ENCODE measurements at regions not wholly inside any gene's neighbourhood (a gene's known extent, or its start where the extent isn't known, plus 50 kb on each side); places are given as distances from the start of the nearest gene placed in this dataset.

GRCh38 chr12:125296701-125297100, 231.5 kb downstream of the AACS start:
- no peak overlapping the region for H3K4me3 ChIP-seq
- H3K27ac ChIP-seq = no peak overlapping the region

GRCh38 chr12:125299840-125300239, 234.6 kb downstream of the AACS start:
- Histone ChIP-seq H3K4me3 (no peak overlapping the region), H3K27ac (no peak overlapping the region)

DNA sequence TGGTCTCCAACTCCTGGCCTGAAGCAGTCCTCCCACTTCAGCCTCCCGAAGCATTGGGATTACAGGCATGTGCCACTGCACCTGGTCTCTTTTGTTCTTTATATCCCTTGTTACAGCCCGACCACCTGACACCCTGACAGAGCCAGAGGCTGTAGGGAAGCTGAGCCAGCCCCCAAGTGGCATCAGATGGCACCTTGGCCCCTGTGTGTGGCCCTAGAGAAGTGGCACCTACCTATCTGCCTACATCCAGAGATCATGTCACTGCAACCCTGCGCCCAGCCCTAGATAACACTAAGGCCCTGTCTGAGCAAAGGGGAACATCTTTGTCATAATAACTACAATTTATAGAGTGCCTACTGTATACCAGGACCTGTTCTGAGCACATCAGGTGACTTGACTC, 235.0 kb downstream of the AACS start:
- no peak overlapping the region for H3K4me3 ChIP-seq

GRCh38 chr12:125303337-125303736, 238.1 kb downstream of the AACS start:
- Histone ChIP-seq H3K4me3 (no peak overlapping the region), H3K27ac (no peak overlapping the region)

More for the DNA sequence above, 235.0 kb downstream of the AACS start:
- no peak overlapping the region for H3K27ac ChIP-seq

DNA sequence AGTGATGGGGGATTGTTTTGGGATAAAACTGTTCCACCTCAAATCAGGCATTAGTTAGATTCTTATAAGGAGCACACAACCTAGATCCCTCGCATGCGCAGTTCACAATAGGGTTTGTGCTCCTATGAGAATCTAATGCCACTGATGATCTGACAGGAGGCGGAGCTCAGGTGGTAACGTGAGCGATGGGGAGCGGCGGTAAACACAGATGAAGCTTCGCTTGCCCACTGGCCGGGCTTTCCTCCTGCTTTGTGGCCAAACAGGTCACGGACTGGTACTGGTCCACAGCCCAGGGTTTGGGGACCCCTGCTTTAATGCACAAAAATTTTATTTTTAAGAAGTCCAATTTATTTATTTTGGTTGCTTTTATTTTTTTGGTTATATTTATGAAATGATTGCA, 238.8 kb downstream of the AACS start:
- Histone ChIP-seq H3K27ac (no peak overlapping the region), H3K4me3 (no peak overlapping the region)

DNA sequence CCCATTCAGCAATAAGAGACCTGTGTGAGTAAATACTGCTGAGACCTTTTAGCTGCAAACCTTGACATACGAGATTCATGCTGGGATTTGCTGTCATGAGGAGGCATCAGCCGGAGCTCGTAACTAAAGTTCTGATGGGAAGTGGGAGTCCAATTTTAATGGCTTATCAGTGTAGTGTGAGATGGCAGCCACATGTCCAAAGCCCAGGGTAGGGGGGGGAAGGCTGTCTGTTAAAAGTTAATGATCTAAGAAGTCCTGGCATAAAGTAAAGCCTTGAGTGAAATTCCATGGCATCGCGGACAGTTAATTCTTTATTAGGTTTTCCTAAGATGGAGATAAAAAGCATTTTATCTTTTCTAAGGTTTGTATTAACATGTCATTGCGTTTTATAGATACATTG, 240.0 kb downstream of the AACS start:
- Histone ChIP-seq H3K27ac (no peak overlapping the region), H3K4me3 (no peak overlapping the region)

DNA sequence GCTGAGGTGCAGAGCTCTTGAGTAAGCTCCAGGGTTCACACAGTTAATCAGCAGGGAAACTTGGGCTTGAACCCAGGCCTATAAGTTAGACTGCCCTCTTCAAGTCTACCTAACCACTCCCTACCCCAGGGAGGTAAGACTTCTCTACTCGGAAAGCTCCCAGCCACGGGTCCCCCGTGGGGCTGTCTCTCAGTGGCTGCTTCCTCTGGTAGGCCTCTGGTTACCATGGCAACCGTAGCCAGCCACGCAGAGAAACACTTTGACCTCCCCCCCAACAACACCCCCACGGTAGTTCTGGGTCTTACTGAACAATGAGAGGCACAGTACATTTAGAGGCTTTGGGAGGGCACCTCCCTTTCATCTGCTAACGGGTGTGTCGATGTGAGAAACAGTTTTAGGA, 245.2 kb downstream of the AACS start:
- Histone ChIP-seq H3K27ac (no peak overlapping the region), H3K4me3 (no peak overlapping the region)

- Histone ChIP-seq H3K4me3 (no peak overlapping the region), H3K27ac (no peak overlapping the region)
Measured at GRCh38 chr12:125311050-125311449, 245.8 kb downstream of the AACS start.

- Histone ChIP-seq H3K27ac (no peak overlapping the region), H3K4me3 (no peak overlapping the region)
Measured at GRCh38 chr12:125312471-125312870, 247.2 kb downstream of the AACS start.

DNA sequence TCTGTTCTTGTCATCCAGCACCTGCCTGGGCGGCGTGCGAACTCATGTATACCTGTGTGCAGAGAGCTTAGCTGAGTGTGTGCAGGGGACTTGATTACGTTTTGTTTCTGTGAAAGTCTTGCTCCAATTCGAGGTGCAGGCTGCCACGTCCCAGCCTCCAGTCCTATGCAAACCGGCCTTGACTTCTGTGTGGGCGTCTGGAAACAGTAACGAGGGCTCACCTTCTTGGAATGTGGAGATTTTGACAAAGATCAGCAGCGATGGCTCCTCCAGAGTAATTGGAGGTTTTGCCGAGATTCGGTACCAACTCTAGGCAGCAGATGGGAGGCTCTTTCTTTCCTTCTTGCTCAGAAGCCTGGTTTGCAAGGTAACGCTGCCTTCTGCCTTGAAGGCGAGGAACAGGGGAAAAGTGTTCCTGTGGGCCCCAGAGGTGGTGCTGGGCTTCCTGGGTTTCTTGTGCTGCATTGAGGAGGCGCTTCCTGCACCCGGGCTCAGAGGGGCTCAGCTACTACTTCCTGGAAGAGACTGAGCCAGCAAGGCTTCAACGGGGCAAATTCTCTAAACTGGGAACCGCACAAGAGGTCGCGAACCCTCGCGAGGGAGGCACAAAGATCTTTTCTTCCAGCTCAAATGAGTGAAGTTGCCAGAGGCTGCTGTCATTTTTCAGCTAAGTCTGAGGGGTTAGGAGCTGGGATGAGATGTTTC, 249.0 kb downstream of the AACS start:
- no peak overlapping the region for H3K27ac ChIP-seq
- no peak overlapping the region for H3K4me3 ChIP-seq

- Histone ChIP-seq H3K27ac (no peak overlapping the region), H3K4me3 (no peak overlapping the region)
Measured at GRCh38 chr12:125315771-125316170, 250.5 kb downstream of the AACS start.

DNA sequence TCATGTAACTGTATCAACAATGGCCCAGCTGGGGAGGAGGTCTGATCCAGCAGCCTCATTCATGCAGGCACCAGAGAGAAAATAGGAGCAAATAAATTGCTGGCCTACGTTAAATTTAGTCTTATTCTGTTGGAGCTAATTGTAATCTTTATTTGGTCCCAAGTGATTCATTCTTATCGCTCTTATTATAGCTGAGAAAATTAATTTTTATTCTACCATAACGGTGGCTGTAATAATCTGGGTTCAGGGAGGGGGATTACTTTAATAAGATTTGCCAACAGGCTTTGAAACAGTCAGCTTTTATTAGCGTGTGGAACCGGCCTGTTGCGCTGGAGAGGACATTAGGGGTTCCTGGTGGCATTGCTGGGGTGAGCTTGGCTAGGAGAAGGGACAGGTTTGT, 254.9 kb downstream of the AACS start:
- Histone ChIP-seq H3K27ac (no peak overlapping the region), H3K4me3 (no peak overlapping the region)

DNA sequence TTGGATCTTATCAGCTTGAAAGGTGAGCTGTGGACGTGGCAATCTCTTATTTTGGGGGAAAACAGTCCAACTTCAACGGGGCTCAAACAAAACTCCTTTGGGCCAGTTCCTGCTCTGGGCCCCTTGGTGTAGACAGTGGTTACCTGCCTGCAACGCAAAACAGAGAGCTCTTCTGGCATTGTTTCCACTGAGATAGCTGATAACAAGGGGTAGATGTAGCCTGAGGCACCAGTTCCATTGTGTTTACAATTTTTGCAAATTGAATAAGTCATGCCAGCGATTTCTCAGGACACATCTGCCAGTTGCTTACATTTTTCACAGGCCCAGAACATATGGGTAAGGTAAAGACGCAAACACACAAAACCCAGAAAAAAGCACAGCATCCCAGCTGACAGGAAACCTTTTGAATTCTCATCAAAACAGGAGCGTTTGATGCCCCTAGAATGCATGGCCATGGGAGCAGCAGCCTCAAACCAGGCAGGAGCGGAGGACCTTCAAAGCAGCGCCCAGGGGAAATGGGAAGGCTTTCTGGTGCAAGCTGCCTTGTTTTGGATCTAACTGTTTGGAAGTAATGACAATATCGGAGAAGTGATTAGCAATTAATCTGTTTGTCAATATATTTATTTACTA, 259.7 kb downstream of the AACS start:
- no peak overlapping the region for H3K27ac ChIP-seq

DNA sequence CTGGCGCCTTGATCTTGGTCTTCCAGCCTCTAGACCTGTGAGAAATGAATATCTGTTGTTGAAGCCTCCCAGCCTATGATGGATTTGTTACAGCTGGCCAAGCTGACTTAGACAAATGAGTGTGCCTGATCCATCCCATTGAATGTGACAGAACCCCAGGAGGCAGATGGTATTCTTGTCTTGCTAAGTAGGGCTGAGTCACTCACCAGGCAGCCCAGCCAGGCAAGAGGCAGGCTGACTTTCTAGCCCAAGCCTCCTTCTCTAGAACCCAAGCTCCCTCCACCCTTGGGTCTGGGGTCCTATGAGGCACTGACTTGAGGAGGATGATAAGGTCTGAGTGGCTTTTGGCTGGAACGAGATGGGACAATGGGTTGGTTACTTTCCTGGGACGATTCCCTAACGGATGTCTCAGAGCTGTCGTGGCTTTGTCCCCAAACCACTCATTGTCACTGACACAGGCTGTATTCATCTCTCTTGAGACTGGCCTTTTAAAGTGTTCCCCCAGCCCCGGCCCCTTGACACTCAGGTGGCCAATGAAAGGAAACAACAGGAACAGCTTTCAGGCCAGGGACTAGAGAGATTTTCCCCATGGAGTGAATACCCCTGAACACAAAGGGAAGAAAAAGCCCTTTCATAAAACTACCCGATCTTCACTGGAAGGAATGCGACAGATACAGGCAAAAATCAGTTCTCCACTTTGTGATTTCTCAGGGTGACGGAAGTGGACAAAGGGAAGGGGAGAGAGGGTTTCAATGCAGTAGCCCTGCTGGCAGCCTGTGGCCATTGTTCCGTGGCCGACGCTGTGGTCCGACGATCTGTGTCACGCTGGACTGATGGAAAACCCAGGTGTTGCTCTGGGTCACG, 264.2 kb downstream of the AACS start:
- Histone ChIP-seq H3K4me3 (no peak overlapping the region), H3K27ac (no peak overlapping the region)

More for the DNA sequence above, 259.7 kb downstream of the AACS start:
- no peak overlapping the region for H3K4me3 ChIP-seq

DNA sequence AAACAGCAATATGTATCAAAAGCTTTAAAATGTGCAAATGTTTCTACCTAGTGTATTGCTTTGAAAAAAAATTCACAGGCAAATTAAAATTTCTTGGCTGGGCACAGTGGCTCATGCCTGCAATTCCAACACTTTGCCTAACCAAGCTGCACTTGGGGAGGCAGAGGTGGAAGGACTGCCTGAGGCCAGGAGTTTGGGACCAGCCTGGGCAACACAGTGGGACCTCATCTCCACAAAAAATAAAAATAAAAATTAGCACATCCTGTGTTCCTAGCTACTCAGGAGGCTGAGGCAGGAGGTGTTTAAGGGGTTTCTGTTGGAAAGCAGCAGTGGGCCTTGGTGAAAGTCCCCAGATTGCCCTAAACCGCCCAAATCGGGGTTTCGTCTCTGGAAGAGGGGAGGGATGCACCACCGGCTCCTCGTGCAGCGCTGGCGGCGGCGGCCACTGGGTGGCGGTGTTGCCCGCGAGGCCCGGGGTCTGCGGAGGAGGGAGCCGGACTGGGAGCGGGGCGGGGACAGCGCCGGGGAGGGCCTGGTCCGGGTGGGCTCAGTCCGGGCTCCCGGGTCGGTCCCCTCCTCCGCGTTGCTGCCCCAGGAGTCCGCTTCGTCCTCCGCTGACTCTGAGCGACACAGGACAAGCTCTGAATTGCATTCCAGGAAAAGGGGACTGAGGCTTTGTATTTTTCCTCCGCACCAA, 265.6 kb downstream of the AACS start:
- Histone ChIP-seq H3K4me3 (peak overlapping the region in 6 of 7 experiments; percentile 11 to 24 (median 16)), H3K27ac (peak overlapping the region in 2 of 21 experiments; percentile 6 to 13)

DNA sequence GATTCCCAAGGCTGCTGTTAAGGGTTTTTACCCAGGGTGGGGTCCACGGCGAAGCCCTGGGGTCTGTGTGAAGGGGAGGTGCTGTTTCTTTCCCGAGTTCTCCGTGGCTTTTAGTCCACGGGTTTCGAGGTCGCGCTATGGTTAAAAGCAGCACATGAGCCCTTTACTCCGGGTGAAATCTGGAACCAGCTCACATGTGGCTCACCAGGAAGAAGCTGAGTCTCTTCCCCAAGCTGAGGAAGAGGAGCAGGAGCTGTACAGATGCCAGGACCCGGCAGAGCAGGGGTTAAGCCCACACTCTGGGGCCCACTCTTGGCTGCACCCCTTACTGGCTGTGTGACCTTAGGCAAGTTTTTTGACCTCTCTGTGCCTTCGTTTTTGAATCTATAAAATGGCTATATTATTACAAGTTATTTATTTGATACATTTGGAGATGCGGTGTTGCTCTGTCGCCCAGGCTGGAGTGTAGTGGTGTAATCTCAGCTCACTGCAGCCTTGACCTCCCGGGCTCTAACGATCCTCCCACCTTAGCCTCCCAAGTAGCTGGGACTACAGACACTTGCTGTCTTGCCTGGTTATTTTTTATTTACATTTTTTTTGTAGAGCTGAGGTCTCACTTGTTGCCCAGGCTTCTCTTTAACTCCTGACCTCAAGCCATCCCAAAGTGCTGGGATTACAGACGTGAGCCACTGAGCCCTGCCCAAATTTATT, 266.3 kb downstream of the AACS start:
- H3K27ac ChIP-seq = peak overlapping the region in 2 of 21 experiments; percentile 6 to 13
- peak overlapping the region in 6 of 7 experiments; percentile 11 to 24 (median 16) for H3K4me3 ChIP-seq

DNA sequence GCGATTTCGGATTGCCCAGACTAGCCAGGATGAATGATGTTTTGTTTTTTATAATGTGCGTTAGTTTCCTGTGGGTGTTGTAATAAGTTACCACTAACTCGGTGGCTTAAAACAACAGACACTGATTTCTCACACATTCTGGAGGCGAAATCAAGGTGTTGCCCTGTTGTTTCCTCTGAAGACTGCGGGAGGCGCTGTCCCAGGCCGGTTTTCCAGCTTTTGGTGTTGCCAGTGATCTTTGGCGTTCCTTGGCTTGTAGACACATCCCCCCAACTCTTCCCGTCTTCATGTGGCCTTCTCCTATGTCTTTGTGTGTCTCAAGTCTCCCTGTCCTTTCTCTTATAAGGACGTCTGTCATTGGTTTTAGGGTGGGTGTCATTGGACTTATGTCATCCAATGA, 267.7 kb downstream of the AACS start:
- no peak overlapping the region for H3K27ac ChIP-seq

DNA sequence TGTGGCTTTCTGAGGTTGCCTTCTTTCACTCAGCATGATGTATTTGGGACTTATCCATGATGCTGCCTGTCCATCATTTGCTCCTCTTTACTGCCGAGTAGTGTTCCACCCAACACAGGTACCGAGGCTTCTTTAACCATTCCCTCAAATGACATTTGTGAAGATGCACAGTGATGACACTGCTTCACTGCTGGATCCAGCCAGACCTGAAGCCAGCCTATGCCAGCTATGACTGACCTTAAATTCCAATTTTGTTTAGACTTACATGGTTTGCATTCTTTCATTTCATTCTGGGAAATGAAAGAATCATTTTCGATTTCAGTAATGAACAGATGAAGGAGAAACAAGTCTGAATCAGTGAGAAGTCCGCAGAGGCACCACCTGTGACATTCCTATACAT, 271.0 kb downstream of the AACS start:
- Histone ChIP-seq H3K27ac (no peak overlapping the region), H3K4me3 (no peak overlapping the region)

More for the DNA sequence above, 267.7 kb downstream of the AACS start:
- no peak overlapping the region for H3K4me3 ChIP-seq

DNA sequence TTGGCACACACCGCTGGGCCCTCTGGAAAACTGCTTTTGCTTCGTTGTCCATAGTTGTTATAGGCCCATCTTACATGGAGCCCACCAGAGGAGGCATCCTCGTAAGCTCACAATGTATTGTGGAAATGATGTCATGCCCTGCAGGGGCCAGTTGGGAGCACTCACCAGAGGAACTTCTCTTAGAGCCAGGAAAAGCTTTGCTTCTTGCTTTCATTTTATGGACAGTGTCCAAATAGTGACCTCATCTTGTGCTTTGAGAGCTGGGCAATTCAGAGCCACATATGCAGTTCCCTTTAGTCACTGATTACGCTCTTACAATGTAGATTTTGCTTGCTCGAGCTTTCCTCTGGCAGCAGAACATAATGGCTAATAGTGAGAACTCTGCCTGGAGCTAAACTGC, 275.6 kb downstream of the AACS start:
- no peak overlapping the region for H3K27ac ChIP-seq

More for the DNA sequence above, 275.6 kb downstream of the AACS start:
- H3K4me3 ChIP-seq = no peak overlapping the region

Measured in skin epidermis (tissue), 12 donors.